H1 (cell line): ENCODE measurements at regions not wholly inside any gene's neighbourhood (a gene's known extent, or its start where the extent isn't known, plus 50 kb on each side); places are given as distances from the start of the nearest gene placed in this dataset.

Experiments used
- EP300 ChIP-seq, 2 experiments: IDR thresholded peaks; 1 replicate in 1 of 2; 2 replicates in 1 of 2; pipeline ENCODE4 v1.6.1; 2011 to 2012; ENCODE audit warnings: low read depth in 2 of 2, low read length in 2 of 2, mild to moderate bottlenecking in 2 of 2, borderline replicate concordance in 1 of 2, inconsistent platforms in 1 of 2, moderate library complexity in 1 of 2
- RAD21 ChIP-seq, 2 experiments: IDR thresholded peaks in 1 of 2; conservative IDR thresholded peaks in 1 of 2; 2 replicates each; pipeline ENCODE4 v1.6.1; 2011; ENCODE audit warnings: low read depth in 2 of 2, low read length in 2 of 2, improper control_type of control experiment in 1 of 2, inconsistent platforms in 1 of 2, mild to moderate bottlenecking in 1 of 2, moderate library complexity in 1 of 2
- TAF1 ChIP-seq: IDR thresholded peaks from 2 replicates; pipeline ENCODE4 v1.6.1; 2011; ENCODE audit warnings: mild to moderate bottlenecking, low read depth, low read length
- TEAD4 ChIP-seq: IDR thresholded peaks from 2 replicates; pipeline ENCODE4 v1.6.1; 2012; ENCODE audit warnings: low read depth, low read length, inconsistent platforms, mixed read lengths
- ZNF274 ChIP-seq: IDR thresholded peaks from 2 replicates; pipeline ENCODE4 v1.7.0; 2012; ENCODE audit warnings: low read length, borderline replicate concordance; ENCODE audit errors: extremely low read depth
- TF ChIP-seq, protein P1 (sequence below): IDR thresholded peaks from 2 replicates; pipeline ENCODE4 v1.6.1; 2011; ENCODE audit warnings: low read depth, mild to moderate bottlenecking, low read length; ENCODE audit not compliant: insufficient read depth
- TF ChIP-seq, protein P2 (sequence below), 3 experiments: IDR thresholded peaks; 1 replicate in 2 of 3; 2 replicates in 1 of 3; pipeline versions ENCODE4 v1.5.1 to v1.6.1; 2011; ENCODE audit warnings: low read length in 3 of 3, mild to moderate bottlenecking in 3 of 3, inconsistent platforms in 2 of 3, low read depth in 1 of 3, moderate library complexity in 1 of 3; ENCODE audit not compliant: insufficient read depth in 1 of 3; ENCODE audit errors: control extremely low read depth in 1 of 3

DNA sequence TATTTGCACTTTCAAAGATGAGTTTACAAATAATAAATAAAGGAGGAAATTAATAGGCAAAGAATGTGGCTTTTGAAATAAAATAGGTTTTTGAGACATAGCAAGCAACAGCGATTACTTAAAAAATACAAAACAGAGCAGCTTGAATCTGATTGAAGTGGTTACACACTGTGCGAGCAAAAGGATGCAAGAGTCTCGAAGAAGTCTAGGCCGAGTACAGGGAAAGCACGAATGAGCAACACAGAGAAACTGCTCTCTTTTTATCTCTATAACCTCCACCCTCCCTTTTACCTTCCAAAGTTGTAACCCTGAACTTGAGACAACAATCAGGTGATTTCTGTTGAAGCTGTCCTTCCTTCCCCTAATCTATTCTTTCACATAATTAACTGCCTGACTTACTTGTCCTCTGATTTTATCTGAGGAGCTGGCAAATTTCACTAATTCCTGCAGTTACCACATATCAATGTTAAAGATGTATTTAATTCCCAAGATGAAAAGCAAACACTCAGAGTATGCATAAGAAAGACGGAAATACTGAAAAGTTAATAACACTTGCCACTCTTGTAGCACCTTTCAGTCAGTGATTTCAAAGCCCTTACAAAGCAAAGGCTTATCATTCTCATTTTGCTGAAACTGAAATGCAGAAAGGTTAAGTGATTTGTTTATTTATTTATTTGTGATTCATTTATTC is 1030.1 kb downstream of the ADGRL2 start:
- TF ChIP-seq EP300 (IDR thresholded peaks at IDR 0.05; ENCODE audit: borderline replicate concordance in 1 of 2, low read depth in 2 of 2, low read length in 2 of 2), result no peak
- no peak for TF ChIP-seq RAD21 (IDR thresholded peaks at IDR 0.05 in 1 of 2, conservative IDR thresholded peaks at IDR 0.05 in 1 of 2; ENCODE audit: low read depth in 2 of 2, low read length in 2 of 2)
- TF ChIP-seq, protein P1, sequence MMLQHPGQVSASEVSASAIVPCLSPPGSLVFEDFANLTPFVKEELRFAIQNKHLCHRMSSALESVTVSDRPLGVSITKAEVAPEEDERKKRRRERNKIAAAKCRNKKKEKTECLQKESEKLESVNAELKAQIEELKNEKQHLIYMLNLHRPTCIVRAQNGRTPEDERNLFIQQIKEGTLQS, result no peak
- TF ChIP-seq, protein P2, sequence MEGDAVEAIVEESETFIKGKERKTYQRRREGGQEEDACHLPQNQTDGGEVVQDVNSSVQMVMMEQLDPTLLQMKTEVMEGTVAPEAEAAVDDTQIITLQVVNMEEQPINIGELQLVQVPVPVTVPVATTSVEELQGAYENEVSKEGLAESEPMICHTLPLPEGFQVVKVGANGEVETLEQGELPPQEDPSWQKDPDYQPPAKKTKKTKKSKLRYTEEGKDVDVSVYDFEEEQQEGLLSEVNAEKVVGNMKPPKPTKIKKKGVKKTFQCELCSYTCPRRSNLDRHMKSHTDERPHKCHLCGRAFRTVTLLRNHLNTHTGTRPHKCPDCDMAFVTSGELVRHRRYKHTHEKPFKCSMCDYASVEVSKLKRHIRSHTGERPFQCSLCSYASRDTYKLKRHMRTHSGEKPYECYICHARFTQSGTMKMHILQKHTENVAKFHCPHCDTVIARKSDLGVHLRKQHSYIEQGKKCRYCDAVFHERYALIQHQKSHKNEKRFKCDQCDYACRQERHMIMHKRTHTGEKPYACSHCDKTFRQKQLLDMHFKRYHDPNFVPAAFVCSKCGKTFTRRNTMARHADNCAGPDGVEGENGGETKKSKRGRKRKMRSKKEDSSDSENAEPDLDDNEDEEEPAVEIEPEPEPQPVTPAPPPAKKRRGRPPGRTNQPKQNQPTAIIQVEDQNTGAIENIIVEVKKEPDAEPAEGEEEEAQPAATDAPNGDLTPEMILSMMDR (IDR thresholded peaks at IDR 0.05; ENCODE audit: control extremely low read depth in 1 of 3, insufficient read depth in 1 of 3, low read depth in 1 of 3, low read length in 3 of 3), result no peak
- TF ChIP-seq TAF1, result no peak
- TF ChIP-seq TEAD4, result no peak
- no peak for TF ChIP-seq ZNF274
